H1 (cell line): ENCODE measurements at regions not wholly inside any gene's neighbourhood (a gene's known extent, or its start where the extent isn't known, plus 50 kb on each side); places are given as distances from the start of the nearest gene placed in this dataset.

ENCODE experiments used
- CHD2 ChIP-seq: IDR thresholded peaks from 2 replicates; pipeline ENCODE4 v1.6.1; 2012; ENCODE audit warnings: low read length, improper control_type of control experiment
- CHD7 ChIP-seq: fragments of 300-600 bp; sonication (generic); IDR thresholded peaks from 2 replicates; pipeline ENCODE4 v1.7.1; 2012; ENCODE audit warnings: low read length, moderate library complexity, mild to moderate bottlenecking, inconsistent platforms; ENCODE audit not compliant: insufficient replicate concordance
- CREB1 ChIP-seq: IDR thresholded peaks from 2 replicates; pipeline ENCODE4 v1.6.1; 2012; ENCODE audit warnings: inconsistent platforms
- EP300 ChIP-seq, 2 experiments: IDR thresholded peaks; 1 replicate in 1 of 2; 2 replicates in 1 of 2; pipeline ENCODE4 v1.6.1; 2011 to 2012; ENCODE audit warnings: low read depth in 2 of 2, low read length in 2 of 2, mild to moderate bottlenecking in 2 of 2, borderline replicate concordance in 1 of 2, inconsistent platforms in 1 of 2, moderate library complexity in 1 of 2
- FOSL1 ChIP-seq: IDR thresholded peaks from 2 replicates; pipeline ENCODE4 v1.6.1; 2011; ENCODE audit warnings: mild to moderate bottlenecking, low read depth, low read length, moderate library complexity; ENCODE audit not compliant: insufficient read depth
- HDAC2 ChIP-seq, 2 experiments: fragments of 300-600 bp in 1 of 2; sonication (generic) in 1 of 2; IDR thresholded peaks; 2 replicates each; pipeline ENCODE4 v1.6.1; 2011 to 2012; ENCODE audit warnings: low read depth in 2 of 2, low read length in 2 of 2, mild to moderate bottlenecking in 2 of 2, moderate library complexity in 2 of 2, borderline replicate concordance in 1 of 2, inconsistent platforms in 1 of 2
- POLR2AphosphoS5 ChIP-seq: IDR thresholded peaks from 2 replicates; pipeline ENCODE4 v1.6.1; 2011; ENCODE audit warnings: low read depth, low read length
- SP4 ChIP-seq: IDR thresholded peaks from 2 replicates; pipeline ENCODE4 v1.6.1; 2012; ENCODE audit warnings: low read length, inconsistent platforms
- SUZ12 ChIP-seq: fragments of 200-600 bp; sonication (generic); IDR thresholded peaks from 2 replicates; pipeline ENCODE4 v1.6.1; 2012; ENCODE audit warnings: mild to moderate bottlenecking, inconsistent platforms, low read length, moderate library complexity, mixed read lengths
- TEAD4 ChIP-seq: IDR thresholded peaks from 2 replicates; pipeline ENCODE4 v1.6.1; 2012; ENCODE audit warnings: low read depth, low read length, inconsistent platforms, mixed read lengths
- ZNF274 ChIP-seq: IDR thresholded peaks from 2 replicates; pipeline ENCODE4 v1.7.0; 2012; ENCODE audit warnings: low read length, borderline replicate concordance; ENCODE audit errors: extremely low read depth

- TF ChIP-seq CHD7: no peak
- no peak for TF ChIP-seq TEAD4
- no peak for TF ChIP-seq CREB1
- no peak for TF ChIP-seq FOSL1
- TF ChIP-seq HDAC2 (IDR thresholded peaks at IDR 0.05; ENCODE audit: borderline replicate concordance in 1 of 2, low read depth in 2 of 2, low read length in 2 of 2): no peak
- TF ChIP-seq EP300 (IDR thresholded peaks at IDR 0.05; ENCODE audit: borderline replicate concordance in 1 of 2, low read depth in 2 of 2, low read length in 2 of 2): no peak
- TF ChIP-seq POLR2AphosphoS5: no peak
- TF ChIP-seq SP4: no peak
- no peak for TF ChIP-seq SUZ12
- TF ChIP-seq ZNF274: no peak
- no peak for TF ChIP-seq CHD2
These were observed 176.9 kb upstream of the CD180 start (continued) for GRCh38 chr5:67373518-67373917.
